Bone marrow (tissue), 2 donors: ENCODE measurements at regions not wholly inside any gene's neighbourhood (a gene's known extent, or its start where the extent isn't known, plus 50 kb on each side); places are given as distances from the start of the nearest gene placed in this dataset.

Experiments
- DNase-seq, 2 donors: peaks; one replicate each; lab custom pipeline; 2025; lab: John Stamatoyannopoulos, UW

- DNase-seq: no peak
These were observed 121.1 kb downstream of the HGF start for GRCh38 chr7:81648716-81649115.

GRCh38 chr7:81645435-81645834, 124.4 kb downstream of the HGF start:
- no peak for DNase-seq

- DNase-seq: no peak
These were observed 128.0 kb downstream of the HGF start for GRCh38 chr7:81641873-81642272.

GRCh38 chr7:81638198-81638597, 131.6 kb downstream of the HGF start:
- no peak for DNase-seq

- no peak for DNase-seq
These were observed 132.3 kb downstream of the HGF start for GRCh38 chr7:81637534-81637933.

- DNase-seq: no peak
These were observed 137.4 kb downstream of the HGF start for GRCh38 chr7:81632418-81632817.

- DNase-seq: no peak
These were observed 139.2 kb downstream of the HGF start for GRCh38 chr7:81630600-81630999.

GRCh38 chr7:81629702-81630101, 140.1 kb downstream of the HGF start:
- DNase-seq: no peak

GRCh38 chr7:81628951-81629350, 140.9 kb downstream of the HGF start:
- DNase-seq: no peak

GRCh38 chr7:81627536-81628287, 142.1 kb downstream of the HGF start:
- DNase-seq: no peak

- DNase-seq: no peak
These were observed 143.8 kb downstream of the HGF start for GRCh38 chr7:81626008-81626407.

- no peak for DNase-seq
These were observed 144.9 kb downstream of the HGF start for GRCh38 chr7:81624650-81625631.

- DNase-seq: no peak
These were observed 145.7 kb downstream of the HGF start for GRCh38 chr7:81624021-81624592.

- DNase-seq: no peak
These were observed 146.5 kb downstream of the HGF start for GRCh38 chr7:81623251-81623855.

- DNase-seq: no peak
These were observed 148.0 kb downstream of the HGF start for GRCh38 chr7:81621893-81622292.

- no peak for DNase-seq
These were observed 151.3 kb downstream of the HGF start for GRCh38 chr7:81618396-81619014.

GRCh38 chr7:81616951-81617350, 152.9 kb downstream of the HGF start:
- DNase-seq: no peak

GRCh38 chr7:81611805-81612204, 158.0 kb downstream of the HGF start:
- no peak for DNase-seq

- no peak for DNase-seq
These were observed 158.8 kb downstream of the HGF start for GRCh38 chr7:81611040-81611439.

- no peak for DNase-seq
These were observed 161.0 kb downstream of the HGF start for GRCh38 chr7:81608748-81609382.

- no peak for DNase-seq
These were observed 161.9 kb downstream of the HGF start for GRCh38 chr7:81607987-81608386.
